Motor neuron (in vitro differentiated cells): ENCODE measurements at regions not wholly inside any gene's neighbourhood (a gene's known extent, or its start where the extent isn't known, plus 50 kb on each side); places are given as distances from the start of the nearest gene placed in this dataset.

Experiments
- ATAC-seq, 8 experiments: fragments of 200-7000 bp; cut with Tn5 transposase; replicated peaks in 6 of 8; 2 replicates each; pipeline ENCODE4 v1.8.0; 2021; ENCODE audit warnings: mild to moderate bottlenecking in 8 of 8, moderate library complexity in 8 of 8
- H3K27ac ChIP-seq, 2 donors: fragments of 250-450 bp; sonication (Bioruptor Pico); 2 replicates each; pipeline ENCODE4 v1.9.0; 2021; ENCODE audit warnings: antibody characterized with exemption in 2 of 2, mild to moderate bottlenecking in 2 of 2, moderate library complexity in 1 of 2
- H3K4me1 ChIP-seq, 2 donors: fragments of 250-450 bp; sonication (Bioruptor Pico); replicated peaks in 1 of 2; 2 replicates each; pipeline ENCODE4 v1.6.1; 2021; ENCODE audit warnings: antibody characterized with exemption in 2 of 2, mild to moderate bottlenecking in 2 of 2, moderate library complexity in 1 of 2
- H3K4me3 ChIP-seq, 5 donors: fragments of 250-450 bp; sonication (Bioruptor Pico); 2 replicates each; pipeline ENCODE4 v1.9.0; 2021; ENCODE audit warnings: antibody characterized with exemption in 5 of 5, mild to moderate bottlenecking in 5 of 5, moderate library complexity in 4 of 5
- WGBS, 10 experiments: fragments of 450-650 bp; shearing (Covaris generic); methylation state at CpG; one replicate each; pipeline ENCODE4 v1.0.0; 2022; 5-methylcytosine and 5-hydroxymethylcytosine counted together
- in situ Hi-C, 9 experiments: fragments of 400-800 bp; cut with MboI; loops; one replicate each; pipeline ENCODE4 v1.15.0; 2021; ENCODE audit warnings: low sequenced_read_pairs in 9 of 9, low pct_unique_long_range_greater_than_20kb in 2 of 9; ENCODE audit not compliant: unreplicated experiment in 9 of 9

- in situ Hi-C loops = loop anchor here in 2 of 9 experiments (25.0 kb wide), 1 partner anchor 630 kb away; no protein-coding TSS in a partner anchor
- ATAC-seq = no peak
- no peak overlapping the region for H3K27ac ChIP-seq
- 63 to 100% (median 96%) methylated on average over 1 of the region's 1 CpG; no CpG with 5 or more reads in 2 of the 10 experiments for WGBS, 10 experiments
- H3K4me3 ChIP-seq = no peak overlapping the region
- peaks cover 0 to 4% of the 10 kb centered on the region in 2 donors for H3K4me1 ChIP-seq
Observed at GRCh38 chr3:116767726-116768125, 58.1 kb downstream of the TUSC7 start.

- peaks cover 0 to 4% of the 10 kb centered on the region in 2 donors for H3K4me1 ChIP-seq
- WGBS, 10 experiments = 0 to 10% (median 2%) methylated on average over 4 to 7 of the region's 7 CpGs; no CpG with 5 or more reads in 1 of the 10 experiments
- no peak overlapping the region for H3K27ac ChIP-seq
- H3K4me3 ChIP-seq = no peak overlapping the region
- in situ Hi-C loops = loop anchor here in 2 of 9 experiments (25.0 kb wide), 1 partner anchor 634 kb away; no protein-coding TSS in a partner anchor
- peak; percentile 85 to 95 (median 92) for ATAC-seq
Observed at GRCh38 chr3:116770815-116771450, 61.4 kb downstream of the TUSC7 start.

GRCh38 chr3:116776880-116777785, 67.6 kb downstream of the TUSC7 start:
- 25 to 90% (median 66%) methylated on average over 1 to 10 of the region's 10 CpGs for WGBS, 10 experiments
- peak in 5 of 8 experiments; percentile 24 to 52 (median 51) for ATAC-seq
- Histone ChIP-seq H3K27ac (no peak overlapping the region), H3K4me1 (peaks cover 12 to 36% of the 10 kb centered on the region in 2 donors), H3K4me3 (no peak overlapping the region)
- in situ Hi-C loops = no loop called here

- 50 to 100% (median 83%) methylated on average over 1 to 3 of the region's 3 CpGs; no CpG with 5 or more reads in 1 of the 10 experiments for WGBS, 10 experiments
Observed at GRCh38 chr3:116785226-116785625, 75.6 kb downstream of the TUSC7 start.

GRCh38 chr3:116802651-116803050, 93.1 kb downstream of the TUSC7 start:
- in situ Hi-C loops = no loop called here
- H3K4me3 ChIP-seq = no peak overlapping the region

More at GRCh38 chr3:116785226-116785625, 75.6 kb downstream of the TUSC7 start:
- Histone ChIP-seq H3K27ac (no peak overlapping the region), H3K4me3 (no peak overlapping the region), H3K4me1 (peaks cover 0 to 18% of the 10 kb centered on the region in 2 donors)
- no peak for ATAC-seq
- in situ Hi-C loops = no loop called here

GRCh38 chr3:116806351-116806750, 96.8 kb downstream of the TUSC7 start:
- 11 to 100% (median 87%) methylated on average over 1 of the region's 1 CpG for WGBS, 10 experiments
- no peak for ATAC-seq
- peaks cover 0 to 8% of the 10 kb centered on the region in 2 donors for H3K4me1 ChIP-seq
- in situ Hi-C loops = no loop called here
- H3K27ac ChIP-seq = no peak overlapping the region
- H3K4me3 ChIP-seq = no peak overlapping the region

More at GRCh38 chr3:116802651-116803050, 93.1 kb downstream of the TUSC7 start:
- Histone ChIP-seq H3K4me1 (peaks cover 0 to 8% of the 10 kb centered on the region in 2 donors), H3K27ac (no peak overlapping the region)
- no peak for ATAC-seq

GRCh38 chr3:116808725-116809124, 99.1 kb downstream of the TUSC7 start:
- 43 to 100% (median 60%) methylated on average over 1 of the region's 1 CpG; no CpG with 5 or more reads in 5 of the 10 experiments for WGBS, 10 experiments
- no peak for ATAC-seq
- no peak overlapping the region for H3K4me3 ChIP-seq
- no peak overlapping the region for H3K27ac ChIP-seq
- peaks cover 3 to 19% of the 10 kb centered on the region in 2 donors for H3K4me1 ChIP-seq
- in situ Hi-C loops = no loop called here

GRCh38 chr3:116809208-116809607, 99.6 kb downstream of the TUSC7 start:
- no peak overlapping the region for H3K27ac ChIP-seq
- in situ Hi-C loops = no loop called here
- WGBS, 10 experiments = 31 to 93% (median 73%) methylated on average over 2 to 4 of the region's 4 CpGs; no CpG with 5 or more reads in 2 of the 10 experiments
- no peak overlapping the region for H3K4me3 ChIP-seq
- no peak for ATAC-seq
- H3K4me1 ChIP-seq = peaks cover 3 to 24% of the 10 kb centered on the region in 2 donors

- peak in 1 of 8 experiments; percentile 92 for ATAC-seq
- in situ Hi-C loops = no loop called here
- Histone ChIP-seq H3K4me3 (no peak overlapping the region), H3K27ac (no peak overlapping the region), H3K4me1 (peaks cover 13 to 40% of the 10 kb centered on the region in 2 donors)
- 43 to 100% (median 80%) methylated on average over 1 to 3 of the region's 3 CpGs; no CpG with 5 or more reads in 1 of the 10 experiments for WGBS, 10 experiments
Observed at GRCh38 chr3:116811754-116812153, 102.2 kb downstream of the TUSC7 start.

- H3K4me3 ChIP-seq = no peak overlapping the region
- peak in 4 of 8 experiments; percentile 25 to 92 (median 60) for ATAC-seq
- H3K27ac ChIP-seq = no peak overlapping the region
- peaks cover 13 to 40% of the 10 kb centered on the region in 2 donors for H3K4me1 ChIP-seq
- in situ Hi-C loops = no loop called here
Observed at GRCh38 chr3:116812949-116813348, 103.4 kb downstream of the TUSC7 start.

- Histone ChIP-seq H3K4me1 (peaks cover 13 to 40% of the 10 kb centered on the region in 2 donors), H3K4me3 (no peak overlapping the region), H3K27ac (no peak overlapping the region)
- ATAC-seq = no peak
- in situ Hi-C loops = no loop called here
- 0 to 100% (median 73%) methylated on average over 1 of the region's 1 CpG; no CpG with 5 or more reads in 1 of the 10 experiments for WGBS, 10 experiments
Observed at GRCh38 chr3:116815321-116815720, 105.7 kb downstream of the TUSC7 start.

GRCh38 chr3:116815831-116816588, 106.4 kb downstream of the TUSC7 start:
- H3K4me3 ChIP-seq = no peak overlapping the region
- in situ Hi-C loops = no loop called here
- ATAC-seq = peak; percentile 32 to 85 (median 56)
- 0 to 100% (median 67%) methylated on average over 1 to 5 of the region's 5 CpGs; no CpG with 5 or more reads in 1 of the 10 experiments for WGBS, 10 experiments
- peaks cover 13 to 41% of the 10 kb centered on the region in 2 donors for H3K4me1 ChIP-seq
- no peak overlapping the region for H3K27ac ChIP-seq
